ENCODE measurements at regions not wholly inside any gene's neighbourhood (a gene's known extent, or its start where the extent isn't known, plus 50 kb on each side); places are given as distances from the start of the nearest gene placed in this dataset.

DNA sequence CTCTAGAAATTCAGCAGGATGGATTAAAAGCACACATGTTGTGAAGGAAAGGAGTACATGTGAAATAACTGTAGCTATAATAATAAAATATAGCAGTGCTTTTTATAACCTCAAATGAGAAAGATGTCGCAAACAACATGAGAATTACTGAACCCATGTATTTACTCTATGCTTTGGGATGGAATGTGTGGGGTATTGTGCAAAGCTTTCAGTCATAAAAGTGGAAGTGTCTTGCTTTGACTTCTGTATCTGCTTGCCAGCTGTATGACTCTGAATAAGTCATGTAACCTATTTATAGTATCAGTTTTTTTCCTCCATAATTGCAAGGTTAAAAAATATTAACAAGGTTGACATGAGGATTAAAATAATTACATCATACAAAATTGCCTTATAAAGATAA is 519.3 kb upstream of the CADM2 start:
- no peak for DNase-seq

GRCh38 chr3:84440291-84440690 is 518.5 kb upstream of the CADM2 start:
- no peak for DNase-seq

GRCh38 chr3:84442533-84442932 is 516.3 kb upstream of the CADM2 start:
- no peak for DNase-seq

- no peak for DNase-seq
Measured at GRCh38 chr3:84444726-84445521, 513.9 kb upstream of the CADM2 start.

DNA sequence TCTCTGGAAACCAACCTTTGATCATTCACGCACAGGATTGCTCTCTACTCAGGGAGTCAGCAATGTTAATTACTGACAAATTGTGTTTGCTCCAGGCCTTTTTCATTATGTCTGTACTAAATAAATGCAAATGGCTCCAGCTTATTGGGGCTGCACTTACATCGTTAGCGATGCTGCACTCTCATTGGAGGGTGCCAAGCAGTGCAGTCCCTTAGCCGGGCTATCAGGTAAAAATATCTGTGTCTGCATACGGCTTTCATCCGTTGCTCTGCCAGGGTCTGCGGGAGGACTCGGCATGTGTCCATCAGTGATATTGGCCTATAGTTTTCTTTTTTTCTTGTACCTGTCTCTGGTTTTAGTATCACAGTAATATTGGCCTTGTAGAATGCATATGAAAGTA is 471.5 kb upstream of the CADM2 start:
- no peak for DNase-seq

- no peak for DNase-seq
Measured at GRCh38 chr3:84504761-84505160, 454.0 kb upstream of the CADM2 start.

- DNase-seq: no peak
Measured at GRCh38 chr3:84510007-84510406, 448.8 kb upstream of the CADM2 start.

DNA sequence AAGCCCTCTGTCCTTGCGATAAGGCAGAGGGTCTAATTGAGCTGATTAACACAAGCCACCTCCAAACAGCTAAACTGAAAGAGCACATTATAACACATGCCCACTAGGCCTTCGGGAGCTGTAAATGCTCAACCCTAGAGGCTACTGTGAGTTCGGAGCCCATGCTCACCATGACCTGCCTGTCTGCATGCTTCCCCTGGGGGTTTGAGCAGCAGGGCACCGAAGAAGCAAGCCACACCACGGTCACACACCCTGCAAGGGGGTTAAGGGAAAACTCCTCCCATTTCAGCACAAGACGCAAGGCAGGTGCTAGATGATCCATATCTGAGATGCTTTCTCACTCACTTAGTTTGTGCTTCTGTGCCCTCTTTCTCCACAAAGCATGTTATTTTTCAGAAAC is 435.9 kb upstream of the CADM2 start:
- DNase-seq: no peak

DNA sequence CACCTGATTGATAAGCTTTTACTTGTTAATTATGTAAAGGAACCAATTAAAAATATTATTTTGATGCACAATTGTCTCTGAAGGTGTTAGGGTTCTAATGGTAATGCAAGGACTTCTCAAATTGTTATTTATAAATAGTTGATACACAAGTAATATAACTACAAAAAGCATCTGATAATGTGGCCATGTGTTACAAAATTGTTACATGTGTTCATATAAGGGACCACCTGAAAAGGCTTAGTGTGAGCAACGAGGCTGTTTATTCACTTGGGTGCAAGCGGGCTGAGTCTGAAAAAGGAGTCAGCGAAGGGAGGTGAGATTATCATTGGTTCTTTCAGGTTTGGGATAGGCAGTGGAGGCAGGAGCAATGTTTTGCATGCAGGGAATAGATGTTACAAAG is 421.9 kb upstream of the CADM2 start:
- DNase-seq: no peak

DNA sequence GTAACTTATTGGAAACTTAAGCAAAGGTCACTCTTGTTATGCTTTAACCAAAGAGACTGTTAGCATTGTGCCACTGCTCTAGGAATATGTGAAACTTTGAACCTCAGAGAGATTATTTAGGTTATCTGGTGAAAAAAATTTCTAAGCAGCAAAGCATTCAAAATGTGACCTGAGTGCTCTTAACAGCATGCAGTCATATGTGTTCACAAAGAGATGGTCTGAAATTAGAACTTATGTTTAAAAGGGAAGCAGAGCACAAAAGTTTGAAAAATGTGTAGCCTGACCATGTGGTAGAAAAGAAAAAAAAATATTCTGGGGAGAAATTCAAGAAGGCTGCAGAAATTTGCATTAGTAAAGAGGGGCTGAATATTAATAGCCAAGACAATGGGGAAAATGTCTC is 420.2 kb upstream of the CADM2 start:
- no peak for DNase-seq

DNA sequence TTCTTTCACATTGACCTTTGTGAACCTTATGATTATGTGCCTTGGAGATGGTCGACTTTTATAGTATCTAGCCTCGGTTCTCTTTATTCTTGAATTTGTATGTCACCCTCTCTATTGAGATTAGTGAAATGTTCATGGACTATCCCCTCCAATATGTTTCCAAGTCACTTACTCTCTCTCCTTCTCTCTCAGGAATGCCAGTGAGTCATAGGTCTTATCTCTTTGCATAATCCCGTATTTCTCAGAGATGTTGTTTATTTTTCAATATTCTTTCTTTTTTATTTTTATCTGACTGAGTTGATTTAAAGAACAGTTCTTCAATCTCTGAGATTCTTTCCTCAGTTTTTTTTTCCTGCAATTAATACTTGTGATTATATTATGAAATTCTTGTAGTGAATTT is 411.6 kb upstream of the CADM2 start:
- DNase-seq: no peak

DNA sequence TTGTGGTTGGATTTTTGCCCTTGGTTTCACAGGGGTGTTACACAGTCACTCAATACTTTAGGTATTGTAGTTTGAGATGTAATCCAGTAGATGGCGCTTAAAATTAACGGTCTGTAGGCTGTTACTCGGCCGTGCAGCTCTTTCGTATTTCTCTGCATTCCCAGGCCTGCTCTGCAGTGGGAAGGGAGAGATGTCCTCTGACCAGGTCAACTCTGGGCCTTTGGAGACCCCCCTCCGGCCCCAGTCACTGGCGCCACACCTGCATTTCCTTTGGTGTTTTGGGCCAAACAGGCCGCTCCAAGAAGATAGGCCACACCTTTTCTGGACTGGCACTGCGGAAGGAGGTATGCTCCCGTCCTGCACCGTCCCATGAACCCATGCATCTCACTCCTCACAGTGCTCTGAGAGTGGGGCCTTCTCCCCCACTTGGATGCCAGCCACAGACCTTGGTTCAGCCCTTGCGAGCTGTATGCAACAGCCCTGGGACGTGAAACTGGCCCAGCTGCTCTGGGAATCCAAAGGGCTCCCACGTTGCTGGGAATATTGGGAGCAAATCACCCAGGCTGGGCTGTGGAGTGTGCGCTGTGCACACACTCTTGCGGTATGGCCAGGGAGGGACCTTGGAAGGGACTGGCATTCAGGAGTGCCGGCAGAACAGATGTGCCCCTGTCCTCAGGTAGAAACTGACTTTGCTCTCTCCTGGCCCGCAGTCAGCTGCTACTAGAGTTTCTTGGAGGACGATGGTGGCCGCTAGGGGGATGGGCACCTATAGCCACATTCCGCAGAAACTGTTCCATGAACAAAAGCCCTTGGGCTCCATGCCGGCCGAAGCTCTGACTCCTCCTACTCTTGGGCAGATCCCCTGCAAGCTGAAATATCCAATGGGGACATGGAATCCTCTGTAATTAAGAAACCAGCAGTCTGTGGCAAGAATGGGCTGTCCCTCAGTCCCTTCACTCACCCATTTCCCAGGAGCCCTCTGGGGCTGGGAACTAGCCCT is 410.5 kb upstream of the CADM2 start:
- DNase-seq: peak; percentile 23

DNA sequence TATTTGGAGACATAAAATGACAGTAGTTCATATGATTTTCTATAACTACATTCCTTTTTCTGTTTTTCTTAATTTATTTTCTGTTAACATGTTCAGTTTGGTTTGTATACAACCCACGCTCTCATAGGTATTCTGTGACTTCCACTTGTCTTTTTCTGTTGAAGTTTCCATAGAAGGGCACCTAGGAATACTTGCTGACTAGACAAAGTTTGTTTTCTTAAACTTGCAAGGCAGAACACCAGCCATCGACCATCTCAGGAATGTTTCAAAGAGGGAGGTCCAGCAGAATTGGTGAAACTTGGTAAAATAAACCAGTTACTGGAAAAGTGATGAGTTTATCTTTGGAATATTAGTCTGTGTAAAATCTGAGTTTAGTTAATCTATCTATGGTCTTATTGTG is 403.2 kb upstream of the CADM2 start:
- DNase-seq: no peak

- DNase-seq: no peak
Measured at GRCh38 chr3:84566256-84566655, 392.5 kb upstream of the CADM2 start.

DNA sequence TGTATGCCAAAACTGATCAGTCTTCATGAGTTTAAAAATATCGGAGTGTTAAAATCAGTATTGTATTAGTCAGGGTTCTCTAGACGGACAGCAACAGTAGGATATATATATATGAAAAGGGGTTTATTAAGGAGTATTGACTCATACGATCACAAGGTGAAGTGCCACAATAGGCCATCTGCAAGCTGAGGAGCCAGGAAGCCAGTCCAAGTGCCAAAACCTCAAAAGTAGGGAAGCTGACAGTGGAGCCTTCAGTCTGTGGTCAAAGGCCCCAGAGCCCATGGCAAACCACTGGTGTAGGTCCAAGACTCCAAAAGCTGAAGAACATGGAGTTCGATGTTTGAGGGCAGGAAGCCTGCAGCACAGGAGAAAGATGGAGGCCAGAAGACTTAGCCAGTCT is 391.0 kb upstream of the CADM2 start:
- DNase-seq: no peak

- no peak for DNase-seq
Measured at GRCh38 chr3:84573962-84574361, 384.8 kb upstream of the CADM2 start.

DNA sequence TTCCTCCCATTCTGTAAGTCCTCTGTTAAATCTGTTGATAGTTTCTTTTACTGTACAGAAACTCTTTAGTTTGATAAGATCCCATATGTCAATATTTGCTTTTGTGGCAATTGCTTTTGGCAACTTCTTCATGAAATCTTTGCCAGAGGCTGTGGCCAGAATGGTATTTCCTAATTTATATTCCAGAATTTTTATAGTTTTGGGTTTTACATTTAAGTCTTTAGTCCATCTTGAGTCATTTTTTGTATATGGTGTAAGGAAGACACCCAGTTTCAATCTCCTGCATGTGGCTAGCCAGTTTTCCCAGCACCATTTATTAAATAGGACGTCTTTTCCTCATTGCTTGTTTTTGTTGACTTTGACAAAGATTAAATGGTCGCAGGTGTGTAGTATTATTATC is 372.4 kb upstream of the CADM2 start:
- no peak for DNase-seq

DNA sequence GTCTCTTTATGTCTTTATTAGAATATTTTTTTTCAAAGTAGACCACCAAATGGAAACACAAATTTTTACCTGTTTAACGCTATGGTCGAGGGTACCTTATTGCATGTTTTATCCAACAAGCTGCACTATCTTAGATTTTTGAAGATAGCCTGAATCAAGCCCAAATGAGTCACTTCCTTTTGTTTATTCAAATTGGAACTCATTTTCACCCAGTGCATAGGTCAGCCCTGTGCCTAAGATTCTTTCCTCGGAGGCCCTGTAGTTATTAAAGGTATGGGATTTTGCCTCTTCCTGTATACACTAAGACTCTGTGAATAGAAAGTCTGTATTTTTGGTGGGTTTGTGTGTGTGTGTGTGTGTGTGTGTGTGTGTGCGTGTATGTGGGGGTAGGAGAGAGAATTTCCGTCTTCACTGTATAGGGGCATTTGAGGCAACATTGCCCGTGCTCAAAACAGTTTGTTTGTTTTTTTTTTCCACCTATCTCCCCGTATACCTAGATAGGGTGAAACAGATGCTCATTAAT is 358.0 kb upstream of the CADM2 start:
- no peak for DNase-seq

DNA sequence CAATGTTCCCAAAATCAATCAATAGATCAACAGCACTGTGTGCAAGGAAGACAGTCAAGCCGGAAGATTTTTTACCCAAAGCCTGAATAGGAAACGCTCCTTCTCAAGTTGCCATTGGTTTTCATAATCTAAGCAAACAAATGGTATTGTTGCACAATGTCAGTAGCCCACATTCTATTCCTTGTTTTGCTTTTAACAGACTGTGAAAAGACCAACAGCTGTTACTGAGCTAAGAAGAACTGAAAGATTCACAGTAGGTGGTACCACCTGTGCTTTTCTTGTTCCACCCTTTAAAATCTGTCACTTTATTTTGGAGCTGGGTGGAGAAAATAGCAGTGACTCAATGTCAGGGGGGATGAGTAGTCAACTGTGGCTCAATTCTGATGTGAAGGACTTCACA is 357.5 kb upstream of the CADM2 start:
- no peak for DNase-seq

GRCh38 chr3:84621823-84622222 is 337.0 kb upstream of the CADM2 start:
- DNase-seq: no peak

DNA sequence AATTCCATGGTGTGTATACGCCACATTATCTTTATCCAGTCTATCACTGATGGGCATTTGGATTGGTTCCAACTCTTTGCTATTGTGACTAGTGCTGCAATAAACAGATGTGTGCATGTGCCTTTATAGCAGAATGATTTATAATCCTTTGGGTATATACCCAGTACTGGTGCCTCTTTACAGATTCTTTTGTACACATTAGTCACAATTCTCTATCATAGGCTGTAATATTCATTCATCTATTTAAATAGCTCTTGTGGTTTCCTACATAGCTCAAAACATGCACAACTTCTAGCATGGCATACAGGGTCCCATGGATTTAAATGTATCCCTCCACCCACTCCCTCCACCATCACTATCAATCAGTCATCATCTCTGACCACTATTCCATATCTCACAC is 324.1 kb upstream of the CADM2 start:
- no peak for DNase-seq

DNA sequence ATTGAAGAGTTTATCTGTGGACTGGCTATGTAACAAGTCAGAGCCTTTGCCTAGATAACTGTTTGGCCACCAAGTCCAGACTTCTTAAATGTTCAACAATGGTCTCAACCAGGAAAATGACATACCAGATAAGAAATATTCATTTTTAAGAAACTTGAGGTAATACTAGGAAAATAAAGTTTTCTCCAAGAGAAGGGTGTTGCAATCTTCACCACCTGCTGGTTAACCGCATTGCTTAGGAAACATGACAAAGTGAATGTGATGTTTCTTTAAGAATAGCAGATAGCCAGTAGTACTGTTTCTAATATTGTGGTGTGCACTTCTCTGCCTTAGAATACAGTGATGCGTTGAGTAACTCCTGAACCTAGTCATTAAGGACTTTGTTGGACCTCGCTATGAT is 321.5 kb upstream of the CADM2 start:
- no peak for DNase-seq

DNA sequence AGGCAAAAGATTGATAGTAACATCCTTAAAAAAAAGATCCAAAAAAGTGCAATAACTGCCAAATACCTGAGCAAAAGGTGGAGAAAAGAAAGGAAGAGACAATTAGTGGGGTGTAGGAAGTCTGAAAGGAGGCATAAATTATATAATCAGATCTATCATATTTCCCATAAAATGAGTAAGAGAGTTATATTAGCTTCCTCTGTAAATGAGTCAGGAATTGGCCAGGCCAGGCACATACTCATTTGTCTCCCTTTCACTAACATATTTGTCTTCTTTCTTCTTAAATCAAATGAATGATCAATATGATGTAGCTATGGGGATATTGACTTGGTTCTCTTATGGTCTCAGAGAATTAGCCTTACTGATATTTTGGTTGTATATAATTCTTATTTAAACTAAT is 292.3 kb upstream of the CADM2 start:
- DNase-seq: no peak

DNA sequence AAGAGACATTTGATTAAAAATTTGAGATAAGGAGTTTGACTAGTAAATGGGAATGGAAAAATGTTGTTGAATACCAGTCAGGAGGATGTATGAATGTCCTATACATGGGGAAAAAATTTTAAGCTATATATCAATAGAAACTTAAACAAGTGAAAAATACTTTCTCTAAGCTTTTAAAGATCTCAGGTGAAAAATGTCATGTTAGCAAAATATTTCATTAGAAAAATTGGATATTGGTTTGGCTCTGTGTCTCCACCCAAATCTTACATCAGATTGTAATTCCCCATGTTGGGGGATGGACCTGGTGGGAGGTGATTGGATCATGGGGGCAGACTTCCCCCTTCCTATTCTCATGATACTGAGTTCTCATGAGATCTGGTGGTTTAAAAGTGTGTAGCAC is 279.6 kb upstream of the CADM2 start:
- DNase-seq: no peak
